GM12878 (cell line): ENCODE measurements at regions not wholly inside any gene's neighbourhood (a gene's known extent, or its start where the extent isn't known, plus 50 kb on each side); places are given as distances from the start of the nearest gene placed in this dataset.

ENCODE experiments used
- ATAC-seq: fragments of 200-7000 bp; cut with Tn5 transposase; 3 replicates; pipeline ENCODE4 v1.9.1; 2020; ENCODE audit warnings: mild to moderate bottlenecking, moderate library complexity
- BruUV-seq: library from RNA; stranded (reverse); fragments of 400-500 nt; replicated peaks from 2 replicates; lab custom pipeline; 2021; lab: Mats Ljungman, UMichigan
- CTCF ChIA-PET: fragments of 300-600 bp; sonication (Branson Sonifier 250); formaldehyde crosslinking; extraction: SDS; loops from one replicate; lab custom pipeline; 2021; ENCODE audit warnings: inconsistent platforms; lab: Yijun Ruan, JAX
- POLR2A ChIA-PET: fragments of 350-600 bp; formaldehyde crosslinking; extraction: SDS; loops from one replicate; lab custom pipeline; 2021; ENCODE audit warnings: inconsistent platforms; lab: Charles Lee
- RAD21 ChIA-PET: fragments of 300-600 bp; sonication (Branson Sonifier 250); formaldehyde crosslinking; loops from one replicate; lab custom pipeline; 2023; ENCODE audit warnings: antibody characterized with exemption; ENCODE audit not compliant: unreplicated experiment; lab: Charles Lee
- SMC1A ChIA-PET: fragments of 300-600 bp; sonication (Branson Sonifier 250); formaldehyde crosslinking; loops from one replicate; lab custom pipeline; 2023; ENCODE audit not compliant: unreplicated experiment, uncharacterized antibody; lab: Charles Lee
- DNase-seq: peaks from one replicate; pipeline ENCODE4 v3.0.0-alpha.2; 2011; ENCODE audit warnings: low read depth, low spot score
- FAIRE-seq: peaks from 3 replicates; lab custom pipeline; 2011; peaks lifted over from hg19 to GRCh38; lab: Jason Lieb, UNC
- H2AFZ ChIP-seq: 2 replicates; pipeline ENCODE4 v1.6.0; 2011; ENCODE audit warnings: low read depth, low read length, control low read depth; ENCODE audit not compliant: control insufficient read depth
- H3K27ac ChIP-seq: 2 replicates; pipeline ENCODE4 v1.5.1; 2011; ENCODE audit warnings: control low read depth; ENCODE audit not compliant: control insufficient read depth, insufficient read depth
- H3K27me3 ChIP-seq, 2 experiments: replicated peaks in 1 of 2; 2 replicates each; pipeline versions ENCODE4 v1.6.0 to v1.6.1; 2011; ENCODE audit warnings: low read length in 1 of 2; ENCODE audit not compliant: control insufficient read depth in 2 of 2, insufficient read depth in 2 of 2
- H3K36me3 ChIP-seq, 2 experiments: 2 replicates each; pipeline ENCODE4 v1.5.1; 2011; ENCODE audit warnings: low read length in 1 of 2; ENCODE audit not compliant: control insufficient read depth in 2 of 2, insufficient read depth in 2 of 2
- H3K4me1 ChIP-seq: 2 replicates; pipeline ENCODE4 v1.6.1; 2011; ENCODE audit warnings: mild to moderate bottlenecking, low read length, moderate library complexity, mixed read lengths; ENCODE audit not compliant: control insufficient read depth, insufficient read depth
- H3K4me2 ChIP-seq: 2 replicates; pipeline ENCODE4 v1.6.0; 2011; ENCODE audit warnings: control low read depth; ENCODE audit not compliant: control insufficient read depth, insufficient read depth
- H3K4me3 ChIP-seq: fragments of 200-600 bp; sonication (generic); 2 replicates; pipeline ENCODE4 v1.5.1; 2016
- H3K79me2 ChIP-seq: 2 replicates; pipeline ENCODE4 v1.6.0; 2011; ENCODE audit warnings: low read length; ENCODE audit not compliant: control insufficient read depth, insufficient read depth
- H3K9ac ChIP-seq: 2 replicates; pipeline ENCODE4 v1.8.0; 2011; ENCODE audit warnings: low read length, control low read depth, mixed read lengths; ENCODE audit not compliant: control insufficient read depth, insufficient read depth
- H3K9me3 ChIP-seq: replicated peaks from 3 replicates; pipeline ENCODE4 v1.5.1; 2011; ENCODE audit warnings: mild to moderate bottlenecking, low read length; ENCODE audit not compliant: control insufficient read depth, insufficient read depth
- H4K20me1 ChIP-seq: 2 replicates; pipeline ENCODE4 v1.6.0; 2011; ENCODE audit not compliant: control insufficient read depth, insufficient read depth
- CEBPB ChIP-seq, 2 experiments: fragments of 150-350 bp in 1 of 2; IDR thresholded peaks; 2 replicates each; pipeline ENCODE4 v1.6.1; 2012 to 2014; ENCODE audit warnings: low read depth in 2 of 2, low read length in 2 of 2, borderline replicate concordance in 1 of 2, inconsistent platforms in 1 of 2
- CHD4 ChIP-seq: fragments of 200-600 bp; sonication (generic); IDR thresholded peaks from 2 replicates; pipeline ENCODE4 v1.6.1; 2016; ENCODE audit warnings: mild to moderate bottlenecking
- FOS ChIP-seq: IDR thresholded peaks from 3 replicates; pipeline ENCODE4 v1.6.1; 2011; ENCODE audit warnings: borderline replicate concordance; ENCODE audit not compliant: insufficient read length; ENCODE audit errors: extremely low read depth
- NR2C1 ChIP-seq: fragments of 450-650 bp; IDR thresholded peaks from 2 replicates; pipeline ENCODE4 v1.6.1; 2017; ENCODE audit warnings: antibody characterized with exemption, mild to moderate bottlenecking, moderate library complexity
- WGBS: methylation state at CpG from one replicate; pipeline ENCODE4 v1.1.6; 2016; ENCODE audit warnings: low lambda C conversion rate; ENCODE audit not compliant: insufficient replicate concordance, insufficient coverage; ENCODE audit errors: missing lambda C conversion rate; 5-methylcytosine and 5-hydroxymethylcytosine counted together
- in situ Hi-C: fragments of 300-500 bp; cut with MboI; formaldehyde crosslinking; loops from 9 replicates; pipeline ENCODE4 v1.14.3; 2018; ENCODE audit warnings: mixed read lengths
- intact Hi-C: fragments of 100-400 bp; cut with micrococcal nuclease; formaldehyde crosslinking; loops from one replicate; pipeline ENCODE4 v1.14.2; 2022; ENCODE audit not compliant: unreplicated experiment
- TF ChIP-seq, protein P1 (sequence below): IDR thresholded peaks from 2 replicates; pipeline ENCODE4 v1.6.1; 2011; ENCODE audit warnings: borderline replicate concordance, low read depth, mild to moderate bottlenecking, moderate library complexity, mixed read lengths, low read length; ENCODE audit not compliant: insufficient read depth; ENCODE audit errors: extremely low read length
- TF ChIP-seq, protein P2 (sequence below): IDR thresholded peaks from 2 replicates; pipeline ENCODE4 v1.6.1; 2012; ENCODE audit warnings: low read length, inconsistent platforms
- TF ChIP-seq, protein P3 (sequence below): fragments of 450-650 bp; IDR thresholded peaks from 2 replicates; pipeline ENCODE4 v1.6.1; 2017; ENCODE audit warnings: mild to moderate bottlenecking, moderate library complexity

DNA sequence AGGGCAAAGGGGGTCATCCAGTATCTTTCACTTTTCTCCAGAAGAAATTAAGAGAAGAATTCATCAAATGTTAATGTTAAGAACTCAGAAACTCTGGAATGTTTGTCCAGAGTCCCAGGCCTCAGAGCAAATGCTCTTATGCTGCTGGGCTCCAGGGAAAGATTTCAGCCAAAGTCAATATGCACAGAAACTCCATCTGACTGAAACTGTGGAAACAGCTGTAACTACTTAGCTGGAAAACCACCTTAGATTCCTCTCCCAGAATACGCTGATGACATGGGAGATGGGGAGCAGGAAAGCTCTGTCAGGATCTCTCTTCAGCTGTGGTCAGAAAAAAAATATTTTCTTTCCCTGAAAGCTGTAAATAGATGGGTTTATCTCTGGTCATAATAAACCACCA lies 559.6 kb downstream of the RFPL4B start:
- ChIA-PET CTCF (no interaction called here), RAD21 (no interaction called here), POLR2A (no interaction called here), SMC1A (interaction anchor here (0.5 to 1.4 kb wide), 2 partner anchors 10 to 15 kb away, joined by 3 to 4 read pairs; no protein-coding TSS in a partner anchor)
- Histone ChIP-seq H3K27ac (no peak overlapping the region), H3K27me3 (no peaks in the 10 kb centered on the region), H3K4me1 (no peaks in the 10 kb centered on the region), H3K9me3 (no peaks in the 10 kb centered on the region), H4K20me1 (no peaks in the 10 kb centered on the region), H3K4me3 (no peak overlapping the region), H3K79me2 (no peaks in the 10 kb centered on the region), H2AFZ (no peak overlapping the region), H3K4me2 (no peak overlapping the region), H3K9ac (no peak overlapping the region), H3K36me3 (no peaks in the 10 kb centered on the region)
- BruUV-seq, result no TSS peak
- WGBS, result 13% methylated on average over 1 of the region's 1 CpG
- ATAC-seq, result no peak
- TF ChIP-seq, protein P1, sequence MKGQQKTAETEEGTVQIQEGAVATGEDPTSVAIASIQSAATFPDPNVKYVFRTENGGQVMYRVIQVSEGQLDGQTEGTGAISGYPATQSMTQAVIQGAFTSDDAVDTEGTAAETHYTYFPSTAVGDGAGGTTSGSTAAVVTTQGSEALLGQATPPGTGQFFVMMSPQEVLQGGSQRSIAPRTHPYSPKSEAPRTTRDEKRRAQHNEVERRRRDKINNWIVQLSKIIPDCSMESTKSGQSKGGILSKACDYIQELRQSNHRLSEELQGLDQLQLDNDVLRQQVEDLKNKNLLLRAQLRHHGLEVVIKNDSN, result no peak
- TF ChIP-seq, protein P2, sequence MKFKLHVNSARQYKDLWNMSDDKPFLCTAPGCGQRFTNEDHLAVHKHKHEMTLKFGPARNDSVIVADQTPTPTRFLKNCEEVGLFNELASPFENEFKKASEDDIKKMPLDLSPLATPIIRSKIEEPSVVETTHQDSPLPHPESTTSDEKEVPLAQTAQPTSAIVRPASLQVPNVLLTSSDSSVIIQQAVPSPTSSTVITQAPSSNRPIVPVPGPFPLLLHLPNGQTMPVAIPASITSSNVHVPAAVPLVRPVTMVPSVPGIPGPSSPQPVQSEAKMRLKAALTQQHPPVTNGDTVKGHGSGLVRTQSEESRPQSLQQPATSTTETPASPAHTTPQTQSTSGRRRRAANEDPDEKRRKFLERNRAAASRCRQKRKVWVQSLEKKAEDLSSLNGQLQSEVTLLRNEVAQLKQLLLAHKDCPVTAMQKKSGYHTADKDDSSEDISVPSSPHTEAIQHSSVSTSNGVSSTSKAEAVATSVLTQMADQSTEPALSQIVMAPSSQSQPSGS, result no peak
- TF ChIP-seq, protein P3, sequence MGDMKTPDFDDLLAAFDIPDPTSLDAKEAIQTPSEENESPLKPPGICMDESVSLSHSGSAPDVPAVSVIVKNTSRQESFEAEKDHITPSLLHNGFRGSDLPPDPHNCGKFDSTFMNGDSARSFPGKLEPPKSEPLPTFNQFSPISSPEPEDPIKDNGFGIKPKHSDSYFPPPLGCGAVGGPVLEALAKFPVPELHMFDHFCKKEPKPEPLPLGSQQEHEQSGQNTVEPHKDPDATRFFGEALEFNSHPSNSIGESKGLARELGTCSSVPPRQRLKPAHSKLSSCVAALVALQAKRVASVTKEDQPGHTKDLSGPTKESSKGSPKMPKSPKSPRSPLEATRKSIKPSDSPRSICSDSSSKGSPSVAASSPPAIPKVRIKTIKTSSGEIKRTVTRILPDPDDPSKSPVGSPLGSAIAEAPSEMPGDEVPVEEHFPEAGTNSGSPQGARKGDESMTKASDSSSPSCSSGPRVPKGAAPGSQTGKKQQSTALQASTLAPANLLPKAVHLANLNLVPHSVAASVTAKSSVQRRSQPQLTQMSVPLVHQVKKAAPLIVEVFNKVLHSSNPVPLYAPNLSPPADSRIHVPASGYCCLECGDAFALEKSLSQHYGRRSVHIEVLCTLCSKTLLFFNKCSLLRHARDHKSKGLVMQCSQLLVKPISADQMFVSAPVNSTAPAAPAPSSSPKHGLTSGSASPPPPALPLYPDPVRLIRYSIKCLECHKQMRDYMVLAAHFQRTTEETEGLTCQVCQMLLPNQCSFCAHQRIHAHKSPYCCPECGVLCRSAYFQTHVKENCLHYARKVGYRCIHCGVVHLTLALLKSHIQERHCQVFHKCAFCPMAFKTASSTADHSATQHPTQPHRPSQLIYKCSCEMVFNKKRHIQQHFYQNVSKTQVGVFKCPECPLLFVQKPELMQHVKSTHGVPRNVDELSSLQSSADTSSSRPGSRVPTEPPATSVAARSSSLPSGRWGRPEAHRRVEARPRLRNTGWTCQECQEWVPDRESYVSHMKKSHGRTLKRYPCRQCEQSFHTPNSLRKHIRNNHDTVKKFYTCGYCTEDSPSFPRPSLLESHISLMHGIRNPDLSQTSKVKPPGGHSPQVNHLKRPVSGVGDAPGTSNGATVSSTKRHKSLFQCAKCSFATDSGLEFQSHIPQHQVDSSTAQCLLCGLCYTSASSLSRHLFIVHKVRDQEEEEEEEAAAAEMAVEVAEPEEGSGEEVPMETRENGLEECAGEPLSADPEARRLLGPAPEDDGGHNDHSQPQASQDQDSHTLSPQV, result no peak
- TF ChIP-seq NR2C1, result no peak
- no peak for TF ChIP-seq CHD4
- no peak for TF ChIP-seq CEBPB (IDR thresholded peaks at IDR 0.05; ENCODE audit: borderline replicate concordance in 1 of 2, low read depth in 2 of 2, low read length in 2 of 2)
- no peak for TF ChIP-seq FOS
- in situ Hi-C loops (no loop called here), intact Hi-C loops (no loop called here)
- FAIRE-seq, result no peak
- no peak for DNase-seq
